ENCODE measurements at regions not wholly inside any gene's neighbourhood (a gene's known extent, or its start where the extent isn't known, plus 50 kb on each side); places are given as distances from the start of the nearest gene placed in this dataset.

DNA sequence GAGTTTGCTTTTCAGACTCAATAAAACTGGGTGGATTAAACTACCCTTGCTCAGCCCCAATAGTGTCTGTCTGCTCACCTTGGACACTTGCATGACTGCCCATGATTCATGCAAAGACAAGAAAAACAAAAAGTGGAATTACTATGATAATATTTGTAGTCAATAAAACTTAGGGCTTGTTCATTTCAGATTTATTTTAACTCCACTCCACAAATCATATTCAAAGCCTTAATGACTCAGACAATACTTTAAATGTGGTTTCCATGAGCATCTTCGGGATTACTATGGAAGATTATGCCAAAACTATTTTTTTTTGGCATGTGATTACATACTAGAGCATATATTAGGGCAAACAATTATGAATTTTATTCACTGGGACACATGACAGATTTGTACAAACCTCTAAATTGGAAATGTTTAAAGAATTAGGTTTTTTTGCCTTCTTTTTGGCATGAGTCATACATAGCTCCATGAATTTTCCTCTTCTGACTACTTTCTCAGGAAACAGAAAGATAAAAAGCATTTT lies 468.9 kb downstream of the ACTL7B start:
- Histone ChIP-seq H3K36me3 (replicated peaks; ENCODE audit: control insufficient read depth, insufficient read depth, low read length) (no peaks in the 10 kb centered on the region), H3K4me3 (ENCODE audit: insufficient read depth, low read depth, low read length) (no peak overlapping the region), H3K27me3 (ENCODE audit: control insufficient read depth, insufficient read depth, low read length) (no peaks in the 10 kb centered on the region)
- no peak for DNase-seq

DNA sequence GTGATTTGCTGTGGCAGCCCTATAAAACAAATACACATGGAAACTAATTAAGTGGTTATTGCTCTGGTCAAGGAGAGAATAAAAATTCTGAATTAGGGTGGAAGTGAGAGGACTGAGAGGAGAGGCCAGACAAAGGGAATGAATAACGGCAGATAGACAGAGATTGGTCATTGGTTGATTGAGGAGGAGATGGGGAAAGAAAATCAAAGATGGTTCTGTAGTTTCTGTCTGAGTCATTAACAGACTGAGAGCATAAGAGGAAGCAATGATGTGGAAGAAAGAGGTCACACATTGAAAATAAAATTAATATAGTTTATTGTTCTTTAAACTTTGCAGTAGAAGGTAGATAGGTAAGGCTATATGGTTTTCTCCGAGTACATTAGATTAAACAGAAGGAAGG lies 469.8 kb downstream of the ACTL7B start:
- DNase-seq = no peak
- Histone ChIP-seq H3K27me3 (ENCODE audit: control insufficient read depth, insufficient read depth, low read length) (no peaks in the 10 kb centered on the region), H3K4me3 (ENCODE audit: insufficient read depth, low read depth, low read length) (no peak overlapping the region), H3K36me3 (replicated peaks; ENCODE audit: control insufficient read depth, insufficient read depth, low read length) (no peaks in the 10 kb centered on the region)

DNA sequence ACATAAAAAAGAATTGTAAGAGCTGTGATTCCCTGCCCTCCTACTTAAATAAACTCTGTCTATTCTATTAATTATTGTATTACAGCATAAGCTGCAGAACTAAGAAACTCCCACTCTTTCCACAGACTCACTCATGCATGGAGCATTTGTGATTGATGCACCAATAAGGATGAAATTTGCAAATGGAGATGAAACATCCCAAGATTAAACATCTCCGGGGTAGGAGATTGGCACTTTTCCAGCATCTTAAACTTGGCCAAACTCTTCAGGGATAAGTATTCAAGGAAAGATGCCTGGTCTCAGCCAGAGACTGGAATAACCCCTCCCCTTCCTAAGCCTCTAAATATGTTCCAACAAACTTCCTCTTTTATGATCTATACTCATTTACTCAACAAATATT lies 472.0 kb downstream of the ACTL7B start:
- H3K36me3 ChIP-seq (replicated peaks; ENCODE audit: control insufficient read depth, insufficient read depth, low read length) = no peaks in the 10 kb centered on the region
- H3K4me3 ChIP-seq (ENCODE audit: insufficient read depth, low read depth, low read length) = no peak overlapping the region
- no peaks in the 10 kb centered on the region for H3K27me3 ChIP-seq (ENCODE audit: control insufficient read depth, insufficient read depth, low read length)
- DNase-seq = no peak

DNA sequence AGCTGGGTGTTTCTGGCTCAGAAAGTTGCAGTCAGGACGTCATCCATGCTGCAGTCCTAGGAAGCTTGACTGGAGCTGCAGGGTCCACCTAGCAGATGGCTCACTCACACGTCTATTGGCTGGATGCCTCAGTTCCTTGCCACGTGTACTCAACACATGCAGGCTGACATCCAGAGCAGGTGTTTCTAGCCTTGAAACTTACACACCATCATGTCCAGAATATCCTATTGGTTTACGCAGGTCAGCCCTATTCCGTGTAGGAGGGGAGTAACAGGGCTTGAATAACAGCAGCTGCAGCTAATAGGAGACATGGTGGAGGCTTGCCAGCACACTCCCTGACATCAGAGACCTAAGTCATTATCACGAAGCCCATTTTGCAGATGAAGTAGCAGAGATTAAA lies 473.5 kb downstream of the ACTL7B start:
- no peaks in the 10 kb centered on the region for H3K36me3 ChIP-seq (replicated peaks; ENCODE audit: control insufficient read depth, insufficient read depth, low read length)
- H3K4me3 ChIP-seq (ENCODE audit: insufficient read depth, low read depth, low read length) = no peak overlapping the region
- no peak for DNase-seq
- no peaks in the 10 kb centered on the region for H3K27me3 ChIP-seq (ENCODE audit: control insufficient read depth, insufficient read depth, low read length)

DNA sequence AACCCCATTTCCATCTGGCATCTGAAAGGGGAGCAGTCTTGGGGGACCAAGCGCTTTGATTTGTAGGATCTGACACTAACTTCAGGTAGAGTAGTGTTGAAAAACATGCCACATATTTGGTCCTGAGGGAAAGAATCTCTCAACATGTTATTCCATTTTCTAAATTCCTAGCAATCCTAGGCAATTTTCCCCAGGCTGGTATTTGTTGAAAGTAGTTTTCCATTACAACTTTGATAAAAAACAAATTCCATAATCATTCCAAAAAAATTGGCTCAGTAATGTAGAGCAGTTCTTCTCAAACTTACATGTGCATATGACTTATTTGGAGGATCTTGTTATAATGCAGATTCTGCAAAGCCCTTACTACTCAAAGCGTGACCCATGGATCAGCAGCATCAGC lies 477.9 kb downstream of the ACTL7B start:
- no peak for DNase-seq
- Histone ChIP-seq H3K4me3 (ENCODE audit: insufficient read depth, low read depth, low read length) (no peak overlapping the region), H3K36me3 (replicated peaks; ENCODE audit: control insufficient read depth, insufficient read depth, low read length) (no peaks in the 10 kb centered on the region), H3K27me3 (ENCODE audit: control insufficient read depth, insufficient read depth, low read length) (no peaks in the 10 kb centered on the region)

DNA sequence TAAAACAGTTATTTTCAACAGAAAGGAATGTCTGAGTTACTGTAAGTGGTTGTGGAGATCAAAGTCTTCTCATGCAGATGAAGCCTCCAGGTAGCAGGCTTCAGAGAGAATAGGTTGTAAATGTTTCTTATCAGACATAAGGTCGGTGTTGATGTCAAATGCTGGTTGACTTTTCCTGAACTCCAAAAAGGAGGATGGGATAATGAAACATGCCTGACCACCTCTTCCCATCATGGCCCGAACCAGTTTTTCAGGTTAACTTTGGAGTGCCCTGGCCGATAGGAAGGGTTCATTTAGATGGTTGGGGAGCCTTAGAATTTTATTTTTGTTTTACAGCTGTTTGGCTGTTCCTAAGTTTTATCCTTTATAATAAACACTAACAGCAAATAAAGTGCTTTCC lies 478.4 kb downstream of the ACTL7B start:
- Histone ChIP-seq H3K27me3 (ENCODE audit: control insufficient read depth, insufficient read depth, low read length) (no peaks in the 10 kb centered on the region), H3K36me3 (replicated peaks; ENCODE audit: control insufficient read depth, insufficient read depth, low read length) (no peaks in the 10 kb centered on the region), H3K4me3 (ENCODE audit: insufficient read depth, low read depth, low read length) (no peak overlapping the region)
- no peak for DNase-seq

DNA sequence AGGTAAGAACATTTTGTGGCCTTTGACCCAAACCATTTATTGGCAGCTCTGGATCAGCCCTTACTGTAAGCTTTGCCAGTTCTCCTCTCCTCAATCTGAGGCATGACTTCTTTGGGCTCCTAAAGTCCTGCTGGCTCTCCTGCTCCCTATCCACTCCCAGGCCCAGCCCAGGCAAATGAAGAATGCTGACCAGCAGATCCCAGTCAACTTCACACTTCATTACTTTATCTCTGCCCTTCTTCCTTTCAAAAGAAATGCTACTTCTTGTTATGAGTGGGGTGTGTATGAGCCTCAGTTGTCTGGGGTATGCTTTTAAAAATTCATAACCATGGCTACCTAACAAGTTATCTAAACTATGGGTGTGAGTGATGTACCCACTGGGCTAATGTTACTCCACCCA lies 479.6 kb downstream of the ACTL7B start:
- no peaks in the 10 kb centered on the region for H3K27me3 ChIP-seq (ENCODE audit: control insufficient read depth, insufficient read depth, low read length)

DNA sequence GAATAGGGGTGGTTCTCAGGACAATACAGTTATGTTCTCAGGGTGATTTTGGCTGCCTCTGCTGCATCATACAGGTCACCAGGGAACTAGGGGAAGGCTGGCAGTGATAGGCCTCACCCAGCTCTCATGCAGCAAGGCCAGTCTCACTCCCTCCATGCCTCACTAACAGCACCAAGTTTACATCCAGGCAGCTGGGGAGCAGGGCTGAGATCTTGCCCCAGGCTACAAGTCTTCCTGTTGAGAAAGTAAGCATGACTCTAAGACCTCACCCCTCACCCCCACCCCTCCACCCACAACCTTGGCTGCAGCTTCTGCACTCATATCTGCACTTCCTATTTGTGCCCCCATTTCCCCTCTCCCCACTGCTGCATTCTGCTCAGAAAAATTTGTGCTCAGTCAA lies 481.2 kb downstream of the ACTL7B start:
- Histone ChIP-seq H3K36me3 (replicated peaks; ENCODE audit: control insufficient read depth, insufficient read depth, low read length) (no peaks in the 10 kb centered on the region), H3K27me3 (ENCODE audit: control insufficient read depth, insufficient read depth, low read length) (no peaks in the 10 kb centered on the region), H3K4me3 (ENCODE audit: insufficient read depth, low read depth, low read length) (no peak overlapping the region)
- DNase-seq = no peak

More for the DNA sequence above, 479.6 kb downstream of the ACTL7B start:
- H3K36me3 ChIP-seq (replicated peaks; ENCODE audit: control insufficient read depth, insufficient read depth, low read length) = no peaks in the 10 kb centered on the region
- no peak overlapping the region for H3K4me3 ChIP-seq (ENCODE audit: insufficient read depth, low read depth, low read length)
- DNase-seq = no peak

DNA sequence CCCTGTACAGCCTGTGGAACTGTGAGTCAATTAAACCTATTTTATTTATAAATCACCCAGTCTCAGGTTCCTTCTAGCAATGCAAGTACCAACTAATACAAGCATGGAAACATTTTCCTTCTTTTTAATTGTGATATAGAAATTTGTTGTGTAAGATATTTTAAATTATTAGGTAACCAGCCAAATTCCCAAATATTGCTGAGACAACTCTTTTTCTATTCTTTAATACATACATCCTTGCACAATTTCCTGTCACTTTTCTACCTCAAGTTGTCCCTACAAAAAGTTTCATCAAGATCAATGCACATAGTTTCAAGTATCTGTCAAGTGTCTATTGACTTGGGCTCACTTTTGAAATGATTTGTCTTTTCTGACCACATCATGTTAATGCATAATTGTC lies 488.6 kb downstream of the ACTL7B start:
- Histone ChIP-seq H3K27me3 (ENCODE audit: control insufficient read depth, insufficient read depth, low read length) (no peaks in the 10 kb centered on the region), H3K36me3 (replicated peaks; ENCODE audit: control insufficient read depth, insufficient read depth, low read length) (no peaks in the 10 kb centered on the region)

DNA sequence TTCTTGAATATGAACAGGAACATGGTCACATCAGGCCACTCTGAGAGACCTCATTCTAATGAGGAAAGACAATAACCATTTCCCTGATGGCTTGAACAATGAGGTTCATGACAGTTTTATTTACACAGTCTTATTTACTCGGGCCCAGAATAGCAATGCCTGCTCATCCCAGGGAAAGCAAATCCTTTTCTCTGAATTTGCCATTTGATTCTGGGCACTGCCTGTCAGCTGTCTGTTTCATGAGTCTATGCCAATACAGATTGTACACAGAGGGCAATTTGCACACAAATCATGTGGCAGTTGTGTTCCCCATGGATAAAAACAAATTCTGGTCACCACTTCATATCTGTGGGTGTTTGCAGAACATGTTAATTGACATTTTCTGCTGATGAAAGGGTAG lies 492.5 kb downstream of the ACTL7B start:
- Histone ChIP-seq H3K27me3 (ENCODE audit: control insufficient read depth, insufficient read depth, low read length) (no peaks in the 10 kb centered on the region), H3K4me3 (ENCODE audit: insufficient read depth, low read depth, low read length) (no peak overlapping the region), H3K36me3 (replicated peaks; ENCODE audit: control insufficient read depth, insufficient read depth, low read length) (no peaks in the 10 kb centered on the region)
- DNase-seq = no peak

More for the DNA sequence above, 488.6 kb downstream of the ACTL7B start:
- no peak for DNase-seq
- no peak overlapping the region for H3K4me3 ChIP-seq (ENCODE audit: insufficient read depth, low read depth, low read length)

DNA sequence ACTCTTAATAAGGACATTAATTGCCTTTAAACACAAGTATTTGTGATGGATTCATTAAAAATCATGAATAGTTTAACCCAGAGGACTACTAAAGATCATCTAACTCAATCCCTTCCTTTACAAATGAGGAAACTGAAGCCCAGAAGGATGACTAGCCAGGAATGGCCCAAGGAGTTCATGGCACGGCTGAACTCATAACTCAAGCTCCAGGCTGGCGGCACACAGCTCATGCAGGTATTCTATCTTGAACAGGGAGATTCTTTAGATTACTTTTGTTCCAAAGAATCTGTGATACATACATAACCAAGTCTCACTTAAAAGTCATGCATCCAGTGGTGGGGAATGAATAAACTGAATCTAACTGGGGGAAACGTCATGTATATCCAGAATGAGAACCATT lies 495.5 kb downstream of the ACTL7B start:
- DNase-seq = no peak
- Histone ChIP-seq H3K27me3 (ENCODE audit: control insufficient read depth, insufficient read depth, low read length) (no peaks in the 10 kb centered on the region), H3K4me3 (ENCODE audit: insufficient read depth, low read depth, low read length) (no peak overlapping the region), H3K36me3 (replicated peaks; ENCODE audit: control insufficient read depth, insufficient read depth, low read length) (no peaks in the 10 kb centered on the region)

DNA sequence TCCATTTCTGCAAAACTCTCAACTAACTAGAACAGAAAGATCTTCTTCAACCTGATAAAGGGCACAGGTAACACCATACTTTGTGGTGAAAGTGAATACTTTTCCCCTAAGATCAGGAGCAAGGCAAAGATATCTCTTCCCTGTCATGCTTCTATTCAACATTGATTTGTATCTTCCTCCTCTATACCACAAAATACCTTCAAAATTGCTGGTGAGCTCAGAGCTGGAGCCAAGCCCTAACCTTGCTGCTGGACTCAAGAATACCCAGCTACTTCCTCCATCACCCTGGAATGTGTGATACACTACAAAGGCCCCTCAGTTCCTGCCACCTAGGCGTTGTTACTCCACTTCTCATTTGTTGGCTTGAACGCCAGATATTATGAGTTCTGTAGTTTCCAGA lies 499.0 kb downstream of the ACTL7B start:
- Histone ChIP-seq H3K4me3 (ENCODE audit: insufficient read depth, low read depth, low read length) (no peak overlapping the region), H3K27me3 (ENCODE audit: control insufficient read depth, insufficient read depth, low read length) (no peaks in the 10 kb centered on the region), H3K36me3 (replicated peaks; ENCODE audit: control insufficient read depth, insufficient read depth, low read length) (no peaks in the 10 kb centered on the region)
- no peak for DNase-seq

DNA sequence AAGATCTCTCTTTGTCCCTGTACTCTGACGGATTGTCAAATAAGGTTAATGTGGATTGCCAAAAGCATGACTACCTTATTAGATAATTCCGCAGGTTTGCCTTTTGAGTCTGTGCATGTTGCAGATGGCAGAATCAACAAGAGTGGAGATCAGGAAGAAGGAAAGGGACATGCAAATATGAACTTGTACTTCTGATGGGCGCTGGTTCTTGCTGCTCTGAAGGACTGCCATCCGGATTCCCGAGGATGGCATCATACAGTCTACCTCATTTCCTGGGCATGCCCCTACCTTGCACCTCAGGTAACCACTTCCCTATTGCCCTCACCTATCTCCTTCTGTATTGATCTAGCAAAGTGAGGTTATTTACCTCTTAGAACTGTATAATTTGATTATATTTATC lies 504.2 kb downstream of the ACTL7B start:
- no peak overlapping the region for H3K4me3 ChIP-seq (ENCODE audit: insufficient read depth, low read depth, low read length)
- H3K27me3 ChIP-seq (ENCODE audit: control insufficient read depth, insufficient read depth, low read length) = no peaks in the 10 kb centered on the region
- no peaks in the 10 kb centered on the region for H3K36me3 ChIP-seq (replicated peaks; ENCODE audit: control insufficient read depth, insufficient read depth, low read length)
- no peak for DNase-seq

DNA sequence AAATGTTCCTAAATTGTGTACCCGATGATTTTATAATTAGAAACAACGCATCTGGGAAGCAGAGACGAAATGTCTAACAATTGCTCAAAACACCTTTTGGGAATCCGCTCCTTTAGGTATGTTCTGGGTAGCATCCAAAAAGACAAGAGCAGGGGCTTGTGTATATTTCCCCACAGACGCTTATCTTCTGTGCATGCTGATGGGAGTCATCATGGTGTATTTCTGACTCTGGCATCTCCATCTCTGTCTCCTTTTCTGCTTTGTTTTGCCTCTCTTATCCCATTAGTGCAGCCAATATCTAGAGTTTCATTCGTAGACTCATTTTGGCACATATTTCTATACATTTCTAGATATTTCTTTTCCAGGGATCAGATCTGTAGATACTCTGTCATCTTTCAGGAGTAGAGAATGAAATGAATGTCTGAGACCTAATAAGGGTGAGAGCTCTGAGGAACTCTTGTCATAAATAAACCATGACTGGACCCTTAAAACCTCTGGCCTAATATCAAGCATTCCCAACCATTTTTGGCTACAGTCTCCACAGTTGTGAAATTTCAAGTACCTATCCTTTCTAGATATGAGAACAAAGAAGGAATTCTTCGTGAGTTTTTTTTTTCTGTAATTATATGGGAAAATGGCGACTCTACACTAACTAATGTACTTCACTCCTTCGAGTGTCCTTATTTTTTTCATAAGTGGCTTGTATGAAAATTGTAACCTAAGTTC lies 508.2 kb downstream of the ACTL7B start:
- Histone ChIP-seq H3K27me3 (ENCODE audit: control insufficient read depth, insufficient read depth, low read length) (no peaks in the 10 kb centered on the region), H3K36me3 (replicated peaks; ENCODE audit: control insufficient read depth, insufficient read depth, low read length) (no peaks in the 10 kb centered on the region), H3K4me3 (ENCODE audit: insufficient read depth, low read depth, low read length) (no peak overlapping the region)
- no peak for DNase-seq

DNA sequence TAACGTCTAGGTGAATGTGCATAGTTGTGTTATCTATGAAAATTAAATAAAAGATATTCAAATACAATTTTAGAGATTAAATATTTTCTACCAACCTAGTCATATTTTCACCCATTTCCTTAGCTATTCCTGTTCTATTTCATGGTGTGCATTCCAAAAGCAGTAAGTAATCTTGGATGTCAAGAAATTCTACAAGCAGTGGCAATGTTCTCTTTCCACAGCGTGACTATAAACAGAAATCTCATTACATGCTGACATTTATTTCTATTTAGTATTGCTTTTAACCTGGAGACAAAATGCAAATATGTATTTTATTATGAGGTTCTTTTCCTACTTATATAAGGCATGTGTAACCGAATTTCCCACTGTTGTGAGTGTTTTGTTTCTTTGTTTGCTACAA lies 510.0 kb downstream of the ACTL7B start:
- H3K36me3 ChIP-seq (replicated peaks; ENCODE audit: control insufficient read depth, insufficient read depth, low read length) = no peaks in the 10 kb centered on the region
- no peaks in the 10 kb centered on the region for H3K27me3 ChIP-seq (ENCODE audit: control insufficient read depth, insufficient read depth, low read length)
- DNase-seq = no peak
- no peak overlapping the region for H3K4me3 ChIP-seq (ENCODE audit: insufficient read depth, low read depth, low read length)

DNA sequence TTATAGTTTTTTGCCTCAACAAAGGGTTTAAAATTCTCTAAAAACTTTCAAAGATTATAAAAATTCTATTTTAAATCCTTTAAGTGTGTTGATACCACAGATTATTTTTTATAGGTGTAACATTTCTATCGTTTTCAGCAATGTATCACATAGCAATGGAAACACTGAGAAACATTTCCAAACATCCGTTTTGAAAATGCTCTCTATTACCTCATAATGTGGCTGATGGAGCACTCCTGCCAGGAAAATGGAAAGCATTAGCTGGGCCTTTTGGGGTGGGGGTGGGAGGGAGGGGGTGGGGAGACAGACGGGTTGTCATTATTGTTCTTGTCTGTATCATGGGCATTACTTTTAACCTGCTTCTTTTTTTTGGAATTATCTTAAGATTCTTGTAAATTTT lies 516.5 kb downstream of the ACTL7B start:
- no peak for DNase-seq
- H3K36me3 ChIP-seq (replicated peaks; ENCODE audit: control insufficient read depth, insufficient read depth, low read length) = no peaks in the 10 kb centered on the region
- H3K4me3 ChIP-seq (ENCODE audit: insufficient read depth, low read depth, low read length) = no peak overlapping the region
- H3K27me3 ChIP-seq (ENCODE audit: control insufficient read depth, insufficient read depth, low read length) = no peaks in the 10 kb centered on the region
